Brain microvascular endothelial cell (primary cell): ENCODE measurements at regions not wholly inside any gene's neighbourhood (a gene's known extent, or its start where the extent isn't known, plus 50 kb on each side); places are given as distances from the start of the nearest gene placed in this dataset.

Experiments
- DNase-seq: peaks from one replicate; pipeline ENCODE4 v3.0.0-alpha.2; 2020
- H3K27ac ChIP-seq: fragments of 250-450 bp; sonication (Bioruptor Pico); 2 replicates; pipeline ENCODE4 v1.5.1; 2020; ENCODE audit warnings: mild to moderate bottlenecking, moderate library complexity
- H3K27me3 ChIP-seq: fragments of 250-450 bp; sonication (Bioruptor Pico); replicated peaks from 2 replicates; pipeline ENCODE4 v1.5.1; 2020; ENCODE audit warnings: mild to moderate bottlenecking
- H3K36me3 ChIP-seq: fragments of 250-450 bp; sonication (Bioruptor Pico); replicated peaks from 2 replicates; pipeline ENCODE4 v1.5.1; 2020; ENCODE audit warnings: mild to moderate bottlenecking
- H3K4me3 ChIP-seq: 2 replicates; pipeline ENCODE4 v1.5.1; 2011; ENCODE audit warnings: low read depth, mild to moderate bottlenecking, control low read depth, low read length, moderate library complexity
- in situ Hi-C: cut with HindIII; loops from 2 replicates; pipeline ENCODE4 v1.10.0; 2017; ENCODE audit warnings: low sequenced_read_pairs, low pct_ligation_motif_present
- TF ChIP-seq, protein P1 (sequence below): IDR thresholded peaks from 2 replicates; pipeline ENCODE4 v1.5.1; 2011; ENCODE audit warnings: low read depth, mild to moderate bottlenecking, moderate library complexity, low read length, control low read depth, inconsistent platforms; ENCODE audit errors: missing control alignments

DNA sequence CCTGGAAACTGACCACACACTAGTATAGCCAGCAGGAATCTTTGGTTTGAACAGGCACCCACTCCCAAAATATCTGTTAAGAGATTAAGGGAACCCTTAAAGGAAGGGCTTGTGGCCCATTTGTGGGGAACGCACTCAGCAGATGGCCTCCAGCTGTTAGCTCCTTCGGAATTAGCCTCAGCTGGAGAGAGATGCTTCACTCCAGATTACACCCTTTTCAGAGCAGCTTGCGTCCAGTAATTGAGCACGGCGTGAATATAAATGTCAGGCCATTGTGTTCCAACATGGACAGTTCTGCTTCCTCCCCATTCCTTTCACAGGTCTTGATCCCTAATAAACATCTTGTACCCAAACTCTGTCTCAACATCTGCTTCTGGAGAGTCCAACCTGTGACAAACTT is 397.8 kb downstream of the SEC23A start:
- no peak overlapping the region for H3K27ac ChIP-seq
- TF ChIP-seq, protein P1, sequence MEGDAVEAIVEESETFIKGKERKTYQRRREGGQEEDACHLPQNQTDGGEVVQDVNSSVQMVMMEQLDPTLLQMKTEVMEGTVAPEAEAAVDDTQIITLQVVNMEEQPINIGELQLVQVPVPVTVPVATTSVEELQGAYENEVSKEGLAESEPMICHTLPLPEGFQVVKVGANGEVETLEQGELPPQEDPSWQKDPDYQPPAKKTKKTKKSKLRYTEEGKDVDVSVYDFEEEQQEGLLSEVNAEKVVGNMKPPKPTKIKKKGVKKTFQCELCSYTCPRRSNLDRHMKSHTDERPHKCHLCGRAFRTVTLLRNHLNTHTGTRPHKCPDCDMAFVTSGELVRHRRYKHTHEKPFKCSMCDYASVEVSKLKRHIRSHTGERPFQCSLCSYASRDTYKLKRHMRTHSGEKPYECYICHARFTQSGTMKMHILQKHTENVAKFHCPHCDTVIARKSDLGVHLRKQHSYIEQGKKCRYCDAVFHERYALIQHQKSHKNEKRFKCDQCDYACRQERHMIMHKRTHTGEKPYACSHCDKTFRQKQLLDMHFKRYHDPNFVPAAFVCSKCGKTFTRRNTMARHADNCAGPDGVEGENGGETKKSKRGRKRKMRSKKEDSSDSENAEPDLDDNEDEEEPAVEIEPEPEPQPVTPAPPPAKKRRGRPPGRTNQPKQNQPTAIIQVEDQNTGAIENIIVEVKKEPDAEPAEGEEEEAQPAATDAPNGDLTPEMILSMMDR, result no peak
- no peaks in the 10 kb centered on the region for H3K27me3 ChIP-seq
- no peak for DNase-seq
- in situ Hi-C loops, result no loop called here
- H3K4me3 ChIP-seq, result no peak overlapping the region
- no peaks in the 10 kb centered on the region for H3K36me3 ChIP-seq

DNA sequence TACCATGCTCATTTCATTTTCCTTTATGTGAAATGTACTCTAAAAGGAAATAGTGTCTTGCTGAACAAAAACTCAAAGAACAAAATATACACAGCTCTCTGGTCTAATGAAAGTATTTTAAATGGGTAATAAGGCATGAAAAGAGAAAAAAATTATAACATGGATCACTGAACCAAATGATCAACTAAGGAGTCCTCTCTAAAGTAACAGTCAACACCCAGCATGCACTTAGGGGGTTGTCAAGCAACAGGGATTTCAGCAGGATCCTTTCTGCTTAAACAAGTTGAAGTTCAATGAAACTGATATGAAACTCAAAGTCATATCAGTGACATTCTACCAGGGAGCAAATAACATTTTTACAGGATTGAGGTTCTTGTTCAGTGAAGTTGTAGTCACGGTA is 398.8 kb downstream of the SEC23A start:
- H3K27me3 ChIP-seq, result no peaks in the 10 kb centered on the region
- H3K27ac ChIP-seq, result no peak overlapping the region
- DNase-seq, result no peak
- no peak overlapping the region for H3K4me3 ChIP-seq
- no peaks in the 10 kb centered on the region for H3K36me3 ChIP-seq
- in situ Hi-C loops, result no loop called here
- TF ChIP-seq, protein P1, result no peak

DNA sequence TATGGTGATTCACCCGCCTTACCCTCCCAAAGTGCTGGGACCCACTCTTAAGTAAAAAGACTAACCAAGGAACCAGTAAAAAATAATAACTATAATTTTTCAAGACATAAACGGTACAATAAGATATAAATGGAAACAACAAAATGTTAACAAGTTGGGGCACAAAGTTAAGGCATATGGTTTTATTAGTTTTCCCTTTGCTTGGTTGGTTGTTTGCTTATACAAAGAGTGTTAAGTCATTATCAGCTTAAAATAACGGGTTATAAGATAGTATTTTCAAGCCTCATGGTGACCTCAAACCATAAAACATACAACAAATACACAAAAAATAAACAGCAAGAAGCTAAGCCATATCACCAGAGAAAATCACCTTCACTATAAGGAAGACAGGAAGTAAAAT is 406.1 kb downstream of the SEC23A start:
- no peaks in the 10 kb centered on the region for H3K27me3 ChIP-seq
- no peaks in the 10 kb centered on the region for H3K36me3 ChIP-seq
- TF ChIP-seq, protein P1, result no peak
- no peak for DNase-seq
- H3K4me3 ChIP-seq, result no peak overlapping the region
- H3K27ac ChIP-seq, result no peak overlapping the region
- in situ Hi-C loops, result no loop called here

- in situ Hi-C loops, result no loop called here
- H3K36me3 ChIP-seq, result no peaks in the 10 kb centered on the region
- TF ChIP-seq, protein P1, result no peak
- H3K27ac ChIP-seq, result no peak overlapping the region
- H3K27me3 ChIP-seq, result no peaks in the 10 kb centered on the region
- H3K4me3 ChIP-seq, result no peak overlapping the region
- DNase-seq, result no peak
Measured at GRCh38 chr14:38693423-38693822, 409.6 kb downstream of the SEC23A start.

- H3K36me3 ChIP-seq, result no peaks in the 10 kb centered on the region
- TF ChIP-seq, protein P1, result no peak
- H3K4me3 ChIP-seq, result no peak overlapping the region
- DNase-seq, result no peak
- no peaks in the 10 kb centered on the region for H3K27me3 ChIP-seq
- H3K27ac ChIP-seq, result no peak overlapping the region
- in situ Hi-C loops, result no loop called here
Measured at GRCh38 chr14:38669027-38669426, 413.1 kb upstream of the CLEC14A start.

DNA sequence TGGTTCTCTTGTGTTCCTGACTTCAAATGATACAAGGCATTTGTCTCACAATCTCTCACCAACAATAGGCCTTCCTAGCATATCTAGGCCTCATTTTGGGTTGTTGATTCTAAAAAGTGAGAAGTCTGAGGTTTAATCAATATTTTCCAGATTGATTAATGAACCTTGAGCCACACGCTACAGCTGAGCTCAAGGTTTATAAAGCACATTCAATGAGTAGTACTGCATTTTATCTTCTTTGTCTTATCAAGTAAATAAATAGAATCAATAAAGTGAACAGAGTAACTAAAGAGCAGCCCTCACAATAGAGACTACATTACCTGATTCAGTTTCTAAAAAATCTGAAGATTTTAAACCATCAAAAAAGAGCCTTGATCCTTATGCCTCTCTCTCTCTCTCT is 407.5 kb upstream of the CLEC14A start:
- DNase-seq, result no peak
- Histone ChIP-seq H3K36me3 (no peaks in the 10 kb centered on the region), H3K4me3 (no peak overlapping the region), H3K27me3 (no peaks in the 10 kb centered on the region), H3K27ac (no peak overlapping the region)
- TF ChIP-seq, protein P1, result no peak
- in situ Hi-C loops, result no loop called here
